ENCODE measurements at regions not wholly inside any gene's neighbourhood (a gene's known extent, or its start where the extent isn't known, plus 50 kb on each side); places are given as distances from the start of the nearest gene placed in this dataset.

- TF ChIP-seq EZH2 (IDR thresholded peaks at IDR 0.05; ENCODE audit: low read depth) = no peak
- TF ChIP-seq, protein P1, sequence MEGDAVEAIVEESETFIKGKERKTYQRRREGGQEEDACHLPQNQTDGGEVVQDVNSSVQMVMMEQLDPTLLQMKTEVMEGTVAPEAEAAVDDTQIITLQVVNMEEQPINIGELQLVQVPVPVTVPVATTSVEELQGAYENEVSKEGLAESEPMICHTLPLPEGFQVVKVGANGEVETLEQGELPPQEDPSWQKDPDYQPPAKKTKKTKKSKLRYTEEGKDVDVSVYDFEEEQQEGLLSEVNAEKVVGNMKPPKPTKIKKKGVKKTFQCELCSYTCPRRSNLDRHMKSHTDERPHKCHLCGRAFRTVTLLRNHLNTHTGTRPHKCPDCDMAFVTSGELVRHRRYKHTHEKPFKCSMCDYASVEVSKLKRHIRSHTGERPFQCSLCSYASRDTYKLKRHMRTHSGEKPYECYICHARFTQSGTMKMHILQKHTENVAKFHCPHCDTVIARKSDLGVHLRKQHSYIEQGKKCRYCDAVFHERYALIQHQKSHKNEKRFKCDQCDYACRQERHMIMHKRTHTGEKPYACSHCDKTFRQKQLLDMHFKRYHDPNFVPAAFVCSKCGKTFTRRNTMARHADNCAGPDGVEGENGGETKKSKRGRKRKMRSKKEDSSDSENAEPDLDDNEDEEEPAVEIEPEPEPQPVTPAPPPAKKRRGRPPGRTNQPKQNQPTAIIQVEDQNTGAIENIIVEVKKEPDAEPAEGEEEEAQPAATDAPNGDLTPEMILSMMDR (conservative IDR thresholded peaks at IDR 0.05) = no peak
Measured at GRCh38 chr10:9066152-9066551, 1011.7 kb downstream of the GATA3 start.
